ENCODE measurements at regions not wholly inside any gene's neighbourhood (a gene's known extent, or its start where the extent isn't known, plus 50 kb on each side); places are given as distances from the start of the nearest gene placed in this dataset.

DNA sequence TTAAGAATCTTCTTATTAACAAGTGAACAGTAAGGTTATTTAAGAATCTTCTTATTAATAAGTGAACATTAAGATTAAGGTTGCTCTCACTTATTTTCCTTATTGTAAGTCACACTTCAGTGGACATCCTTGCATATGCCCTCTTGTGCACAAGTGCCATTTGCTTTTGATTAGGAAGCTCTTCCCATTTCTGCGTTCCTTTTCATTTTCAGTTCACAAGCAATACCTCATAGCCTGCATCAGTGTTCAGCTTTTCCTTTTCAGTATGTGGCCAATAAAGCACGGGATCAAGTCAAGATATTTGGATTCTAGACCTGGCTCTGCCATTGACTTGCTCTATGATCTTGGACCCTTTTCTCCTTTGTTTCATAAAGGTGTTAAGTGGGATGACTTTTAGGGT, 158.7 kb downstream of the DISP1 start:
- TF ChIP-seq, protein P1, sequence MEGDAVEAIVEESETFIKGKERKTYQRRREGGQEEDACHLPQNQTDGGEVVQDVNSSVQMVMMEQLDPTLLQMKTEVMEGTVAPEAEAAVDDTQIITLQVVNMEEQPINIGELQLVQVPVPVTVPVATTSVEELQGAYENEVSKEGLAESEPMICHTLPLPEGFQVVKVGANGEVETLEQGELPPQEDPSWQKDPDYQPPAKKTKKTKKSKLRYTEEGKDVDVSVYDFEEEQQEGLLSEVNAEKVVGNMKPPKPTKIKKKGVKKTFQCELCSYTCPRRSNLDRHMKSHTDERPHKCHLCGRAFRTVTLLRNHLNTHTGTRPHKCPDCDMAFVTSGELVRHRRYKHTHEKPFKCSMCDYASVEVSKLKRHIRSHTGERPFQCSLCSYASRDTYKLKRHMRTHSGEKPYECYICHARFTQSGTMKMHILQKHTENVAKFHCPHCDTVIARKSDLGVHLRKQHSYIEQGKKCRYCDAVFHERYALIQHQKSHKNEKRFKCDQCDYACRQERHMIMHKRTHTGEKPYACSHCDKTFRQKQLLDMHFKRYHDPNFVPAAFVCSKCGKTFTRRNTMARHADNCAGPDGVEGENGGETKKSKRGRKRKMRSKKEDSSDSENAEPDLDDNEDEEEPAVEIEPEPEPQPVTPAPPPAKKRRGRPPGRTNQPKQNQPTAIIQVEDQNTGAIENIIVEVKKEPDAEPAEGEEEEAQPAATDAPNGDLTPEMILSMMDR (IDR thresholded peaks at IDR 0.05; ENCODE audit: borderline replicate concordance, extremely low read depth, low read length, poor library complexity, severe bottlenecking): no peak
- no peak for TF ChIP-seq EZH2 (IDR thresholded peaks at IDR 0.05; ENCODE audit: borderline replicate concordance, low read depth, low read length, severe bottlenecking)

Measured in DND-41 (cell line).